Ovary (tissue), 3 donors: ENCODE measurements at regions not wholly inside any gene's neighbourhood (a gene's known extent, or its start where the extent isn't known, plus 50 kb on each side); places are given as distances from the start of the nearest gene placed in this dataset.

Experiments used
- POLR2A ChIP-seq: fragments of 450-650 bp; IDR thresholded peaks from one replicate; pipeline ENCODE4 v1.6.1; 2017; ENCODE audit warnings: antibody characterized with exemption, mild to moderate bottlenecking, moderate library complexity
- TF ChIP-seq, protein P1 (sequence below), 3 donors: fragments of 450-650 bp in 2 of 3; fragments of 200-600 bp in 1 of 3; IDR thresholded peaks; one replicate each; pipeline versions ENCODE4 v1.5.1 to v1.8.0; 2016 to 2022; ENCODE audit warnings: antibody characterized with exemption in 3 of 3, mild to moderate bottlenecking in 1 of 3
- donor health status: DM: no; HTN: no; CAD: no.

- no peak for TF ChIP-seq POLR2A
- TF ChIP-seq, protein P1, sequence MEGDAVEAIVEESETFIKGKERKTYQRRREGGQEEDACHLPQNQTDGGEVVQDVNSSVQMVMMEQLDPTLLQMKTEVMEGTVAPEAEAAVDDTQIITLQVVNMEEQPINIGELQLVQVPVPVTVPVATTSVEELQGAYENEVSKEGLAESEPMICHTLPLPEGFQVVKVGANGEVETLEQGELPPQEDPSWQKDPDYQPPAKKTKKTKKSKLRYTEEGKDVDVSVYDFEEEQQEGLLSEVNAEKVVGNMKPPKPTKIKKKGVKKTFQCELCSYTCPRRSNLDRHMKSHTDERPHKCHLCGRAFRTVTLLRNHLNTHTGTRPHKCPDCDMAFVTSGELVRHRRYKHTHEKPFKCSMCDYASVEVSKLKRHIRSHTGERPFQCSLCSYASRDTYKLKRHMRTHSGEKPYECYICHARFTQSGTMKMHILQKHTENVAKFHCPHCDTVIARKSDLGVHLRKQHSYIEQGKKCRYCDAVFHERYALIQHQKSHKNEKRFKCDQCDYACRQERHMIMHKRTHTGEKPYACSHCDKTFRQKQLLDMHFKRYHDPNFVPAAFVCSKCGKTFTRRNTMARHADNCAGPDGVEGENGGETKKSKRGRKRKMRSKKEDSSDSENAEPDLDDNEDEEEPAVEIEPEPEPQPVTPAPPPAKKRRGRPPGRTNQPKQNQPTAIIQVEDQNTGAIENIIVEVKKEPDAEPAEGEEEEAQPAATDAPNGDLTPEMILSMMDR (IDR thresholded peaks at IDR 0.05), result no peak
Measured at GRCh38 chr2:138157372-138157771, 193.1 kb downstream of the HNMT start.
